Mucosa of descending colon (tissue), 3 donors: ENCODE measurements at regions not wholly inside any gene's neighbourhood (a gene's known extent, or its start where the extent isn't known, plus 50 kb on each side); places are given as distances from the start of the nearest gene placed in this dataset.

Experiments used
- ATAC-seq: fragments of 200-7000 bp; cut with Tn5 transposase; one replicate; pipeline ENCODE4 v1.9.1; 2020; ENCODE audit warnings: mild to moderate bottlenecking, moderate library complexity
- DNase-seq, 3 donors: peaks; one replicate each; pipeline ENCODE4 v3.0.0-alpha.2; 2020
- H3K36me3 ChIP-seq: fragments of 200-600 bp; one replicate; pipeline ENCODE4 v1.8.0; 2021; ENCODE audit warnings: low read depth, mild to moderate bottlenecking
- H3K4me1 ChIP-seq: fragments of 200-600 bp; one replicate; pipeline ENCODE4 v1.8.0; 2021; ENCODE audit warnings: low read depth, mild to moderate bottlenecking
- H3K4me3 ChIP-seq: fragments of 200-600 bp; one replicate; pipeline ENCODE4 v1.8.0; 2021; ENCODE audit warnings: mild to moderate bottlenecking
- H3K9me3 ChIP-seq: fragments of 200-600 bp; one replicate; pipeline ENCODE4 v1.8.0; 2021; ENCODE audit warnings: mild to moderate bottlenecking
- CTCF ChIP-seq: fragments of 200-600 bp; IDR thresholded peaks from one replicate; pipeline ENCODE4 v1.8.0; 2022; ENCODE audit warnings: antibody characterized with exemption, mild to moderate bottlenecking
- intact Hi-C, 2 donors: fragments of 100-400 bp; cut with DNase I in 1 of 2; cut with micrococcal nuclease in 1 of 2; formaldehyde crosslinking; loops; one replicate each; pipeline versions ENCODE4 v1.11.0 to v1.11.1; 2022; cut with DNase I, micrococcal nuclease
- donor health status: DM: no; HTN: no; CAD: no; lungs with moderate emphysema.
- donor health status: DM: no; HTN: no; CAD: no.
- donor health status: DM: no; HTN: yes; CAD: no.

- intact Hi-C loops = no loop called here
- TF ChIP-seq CTCF = no peak
- DNase-seq (no peak), ATAC-seq (no peak)
- no peaks in the 10 kb centered on the region for H3K9me3 ChIP-seq
- H3K4me1 ChIP-seq = no peaks in the 10 kb centered on the region
- no peaks in the 10 kb centered on the region for H3K36me3 ChIP-seq
- H3K4me3 ChIP-seq = no peak overlapping the region
Measured at GRCh38 chr6:112842330-112842685, 495.2 kb downstream of the RFPL4B start.

GRCh38 chr6:112846681-112847080 lies 499.6 kb downstream of the RFPL4B start:
- no peaks in the 10 kb centered on the region for H3K9me3 ChIP-seq
- no peaks in the 10 kb centered on the region for H3K4me1 ChIP-seq
- TF ChIP-seq CTCF = no peak
- intact Hi-C loops = no loop called here
- H3K36me3 ChIP-seq = no peaks in the 10 kb centered on the region
- no peak overlapping the region for H3K4me3 ChIP-seq
- DNase-seq (no peak), ATAC-seq (no peak)

- intact Hi-C loops = no loop called here
- DNase-seq = no peak
- ATAC-seq = no peak
- Histone ChIP-seq H3K36me3 (no peaks in the 10 kb centered on the region), H3K9me3 (no peaks in the 10 kb centered on the region), H3K4me3 (no peak overlapping the region), H3K4me1 (no peaks in the 10 kb centered on the region)
- TF ChIP-seq CTCF = no peak
Measured at GRCh38 chr6:112851146-112851545, 504.0 kb downstream of the RFPL4B start.

- ATAC-seq = no peak
- no peaks in the 10 kb centered on the region for H3K36me3 ChIP-seq
- H3K4me3 ChIP-seq = no peak overlapping the region
- no peaks in the 10 kb centered on the region for H3K4me1 ChIP-seq
- no peak for TF ChIP-seq CTCF
- intact Hi-C loops = no loop called here
- H3K9me3 ChIP-seq = no peaks in the 10 kb centered on the region
- DNase-seq = no peak
Measured at GRCh38 chr6:112853162-112853561, 506.0 kb downstream of the RFPL4B start.

- no peak for DNase-seq
- ATAC-seq = no peak
- no peak for TF ChIP-seq CTCF
Measured at GRCh38 chr6:112863753-112864152, 516.6 kb downstream of the RFPL4B start.

GRCh38 chr6:112865131-112865530 lies 518.0 kb downstream of the RFPL4B start:
- TF ChIP-seq CTCF = no peak
- no peak for ATAC-seq

More at GRCh38 chr6:112863753-112864152, 516.6 kb downstream of the RFPL4B start:
- Histone ChIP-seq H3K36me3 (no peaks in the 10 kb centered on the region), H3K4me3 (no peak overlapping the region), H3K4me1 (no peaks in the 10 kb centered on the region), H3K9me3 (no peaks in the 10 kb centered on the region)
- intact Hi-C loops = no loop called here

More at GRCh38 chr6:112865131-112865530, 518.0 kb downstream of the RFPL4B start:
- Histone ChIP-seq H3K4me1 (no peaks in the 10 kb centered on the region), H3K36me3 (no peaks in the 10 kb centered on the region), H3K4me3 (no peak overlapping the region), H3K9me3 (no peaks in the 10 kb centered on the region)
- intact Hi-C loops = no loop called here
- DNase-seq = no peak
